ENCODE measurements at regions not wholly inside any gene's neighbourhood (a gene's known extent, or its start where the extent isn't known, plus 50 kb on each side); places are given as distances from the start of the nearest gene placed in this dataset.

DNA sequence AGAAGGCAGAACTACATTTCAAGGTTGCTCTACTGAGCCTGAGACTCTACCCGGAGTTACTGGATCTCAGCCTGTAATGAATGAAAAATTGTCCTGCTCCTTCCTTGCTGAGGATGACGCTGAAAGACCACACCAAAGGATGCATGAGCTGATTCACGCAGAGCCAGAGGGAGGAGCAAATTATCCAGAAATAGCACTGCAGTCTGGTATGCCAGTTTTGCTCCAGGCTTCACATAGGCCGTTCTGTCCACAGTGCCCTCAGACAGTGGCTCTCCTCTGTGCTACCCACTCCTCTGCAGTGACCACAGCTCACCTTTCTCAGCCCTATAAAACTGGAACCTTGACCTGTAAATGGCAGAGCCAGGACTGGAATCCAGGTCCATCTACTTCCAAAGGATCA, 79.3 kb upstream of the GALNT18 start:
- TF ChIP-seq, protein P1, sequence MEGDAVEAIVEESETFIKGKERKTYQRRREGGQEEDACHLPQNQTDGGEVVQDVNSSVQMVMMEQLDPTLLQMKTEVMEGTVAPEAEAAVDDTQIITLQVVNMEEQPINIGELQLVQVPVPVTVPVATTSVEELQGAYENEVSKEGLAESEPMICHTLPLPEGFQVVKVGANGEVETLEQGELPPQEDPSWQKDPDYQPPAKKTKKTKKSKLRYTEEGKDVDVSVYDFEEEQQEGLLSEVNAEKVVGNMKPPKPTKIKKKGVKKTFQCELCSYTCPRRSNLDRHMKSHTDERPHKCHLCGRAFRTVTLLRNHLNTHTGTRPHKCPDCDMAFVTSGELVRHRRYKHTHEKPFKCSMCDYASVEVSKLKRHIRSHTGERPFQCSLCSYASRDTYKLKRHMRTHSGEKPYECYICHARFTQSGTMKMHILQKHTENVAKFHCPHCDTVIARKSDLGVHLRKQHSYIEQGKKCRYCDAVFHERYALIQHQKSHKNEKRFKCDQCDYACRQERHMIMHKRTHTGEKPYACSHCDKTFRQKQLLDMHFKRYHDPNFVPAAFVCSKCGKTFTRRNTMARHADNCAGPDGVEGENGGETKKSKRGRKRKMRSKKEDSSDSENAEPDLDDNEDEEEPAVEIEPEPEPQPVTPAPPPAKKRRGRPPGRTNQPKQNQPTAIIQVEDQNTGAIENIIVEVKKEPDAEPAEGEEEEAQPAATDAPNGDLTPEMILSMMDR (conservative IDR thresholded peaks at IDR 0.05; ENCODE audit: low read depth, low read length), result 0 out of 2 replicates have a peak, but pooled peaks have one; percentile 3
- TF ChIP-seq POLR2A (IDR thresholded peaks at IDR 0.05; ENCODE audit: low read depth, low read length), result no peak
- no peak for TF ChIP-seq NFE2L2 (IDR thresholded peaks at IDR 0.05; ENCODE audit: low read depth, low read length)
- no peak for TF ChIP-seq RCOR1 (IDR thresholded peaks at IDR 0.05; ENCODE audit: insufficient replicate concordance, low read length)
- TF ChIP-seq USF2 (IDR thresholded peaks at IDR 0.05; ENCODE audit: low read depth, low read length), result no peak
- no peak for TF ChIP-seq CHD1 (IDR thresholded peaks at IDR 0.05; ENCODE audit: low read depth, low read length)

Measured in IMR-90 (cell line).